Lower leg skin (tissue), 3 donors: ENCODE measurements at regions not wholly inside any gene's neighbourhood (a gene's known extent, or its start where the extent isn't known, plus 50 kb on each side); places are given as distances from the start of the nearest gene placed in this dataset.

ENCODE experiments used
- CTCF ChIP-seq, 3 donors: fragments of 450-650 bp; IDR thresholded peaks; one replicate each; pipeline ENCODE4 v1.5.1; 2016; ENCODE audit warnings: antibody characterized with exemption in 3 of 3, mild to moderate bottlenecking in 3 of 3, moderate library complexity in 2 of 3
- POLR2A ChIP-seq, 2 donors: fragments of 450-650 bp; IDR thresholded peaks; one replicate each; pipeline ENCODE4 v1.6.1; 2016 to 2017; ENCODE audit warnings: antibody characterized with exemption in 2 of 2, mild to moderate bottlenecking in 1 of 2, moderate library complexity in 1 of 2

- TF ChIP-seq CTCF (IDR thresholded peaks at IDR 0.05) = no peak
- no peak for TF ChIP-seq POLR2A (IDR thresholded peaks at IDR 0.05)
Observed at GRCh38 chr20:48373555-48373934, 454.3 kb downstream of the PREX1 start.
